ENCODE measurements at regions not wholly inside any gene's neighbourhood (a gene's known extent, or its start where the extent isn't known, plus 50 kb on each side); places are given as distances from the start of the nearest gene placed in this dataset.

- peaks cover 2% of the 10 kb centered on the region for H3K9me1 ChIP-seq (replicated peaks; ENCODE audit: control insufficient read depth, extremely low read depth, insufficient read depth, low read length)
- ChIA-PET POLR2A (no interaction called here), CTCF (no interaction called here)
- no peak overlapping the region for H2AFZ ChIP-seq (ENCODE audit: low read depth, low read length)
- no peaks in the 10 kb centered on the region for H3K79me2 ChIP-seq (ENCODE audit: control insufficient read depth, insufficient read depth, low read length)
- H3K4me1 ChIP-seq (ENCODE audit: control insufficient read depth, extremely low read depth, insufficient read depth, low read length) = no peaks in the 10 kb centered on the region
- no peak overlapping the region for H3K27ac ChIP-seq (ENCODE audit: insufficient read depth, low read depth, low read length)
- H3K27me3 ChIP-seq (ENCODE audit: control insufficient read depth in 2 of 2, insufficient read depth in 2 of 2, low read length in 2 of 2) = peaks cover 0 to 2% of the 10 kb centered on the region in 2 experiments
- no peaks in the 10 kb centered on the region for H3K9me3 ChIP-seq (replicated peaks; ENCODE audit: control insufficient read depth, insufficient read depth, low read length)
- no peaks in the 10 kb centered on the region for H4K20me1 ChIP-seq (replicated peaks; ENCODE audit: control insufficient read depth, extremely low read depth, insufficient read depth, low read length)
- FAIRE-seq = no peak
- H3K4me2 ChIP-seq (ENCODE audit: insufficient read depth, low read length) = no peak overlapping the region
- no peaks in the 10 kb centered on the region for H3K36me3 ChIP-seq (ENCODE audit: control insufficient read depth in 2 of 2, extremely low read depth in 1 of 2, insufficient read depth in 2 of 2, low read length in 2 of 2)
- BruUV-seq (replicated peaks) = no TSS peak
- intact Hi-C loops (cut with micrococcal nuclease) = no loop called here
- no peak overlapping the region for H3K4me3 ChIP-seq (replicated peaks in 1 of 3; ENCODE audit: insufficient read depth in 1 of 3, low read depth in 1 of 3, low read length in 3 of 3)
- no peak for TF ChIP-seq FOS (IDR thresholded peaks at IDR 0.05; ENCODE audit: borderline replicate concordance, insufficient read depth, low read length)
- no peak for TF ChIP-seq MYC (IDR thresholded peaks at IDR 0.05; ENCODE audit: low read depth, low read length)
- TF ChIP-seq GATA2 (IDR thresholded peaks at IDR 0.05; ENCODE audit: insufficient read depth, insufficient read length, low read depth, low read length) = no peak
- no peak for TF ChIP-seq CTCF (IDR thresholded peaks at IDR 0.05; ENCODE audit: extremely low read depth in 1 of 2, insufficient read depth in 1 of 2, low read depth in 1 of 2, low read length in 2 of 2)
- no peak for TF ChIP-seq POLR2AphosphoS5 (IDR thresholded peaks at IDR 0.05; ENCODE audit: insufficient read depth, low read depth, low read length)
- TF ChIP-seq POLR2A (IDR thresholded peaks at IDR 0.05; ENCODE audit: low read depth, low read length) = no peak
- no peak for TF ChIP-seq JUN (IDR thresholded peaks at IDR 0.05; ENCODE audit: borderline replicate concordance, insufficient read depth, insufficient read length, low read depth)
- TF ChIP-seq EZH2 (IDR thresholded peaks at IDR 0.05; ENCODE audit: borderline replicate concordance, low read depth, low read length, severe bottlenecking) = no peak
- no peak for TF ChIP-seq MAX (IDR thresholded peaks at IDR 0.05; ENCODE audit: insufficient read depth, insufficient read length)
- no peak for DNase-seq (ENCODE audit: low read depth, low spot score)
- no peak overlapping the region for H3K9ac ChIP-seq (replicated peaks; ENCODE audit: extremely low read depth, insufficient read depth, low read length)
- dilution Hi-C loops (cut with MboI; ENCODE audit: extremely low pct_ligation_motif_present, low sequenced_read_pairs) = no loop called here
Observed at GRCh38 chr10:46170789-46171188, 116.0 kb upstream of the ANTXRL start.

Measured in endothelial cell of umbilical vein (primary cell).